Panc1 (cell line): ENCODE measurements at regions not wholly inside any gene's neighbourhood (a gene's known extent, or its start where the extent isn't known, plus 50 kb on each side); places are given as distances from the start of the nearest gene placed in this dataset.

Experiments used
- CTCF ChIP-seq: fragments of 450-650 bp; IDR thresholded peaks from 2 replicates; pipeline ENCODE4 v1.5.1; 2017; ENCODE audit warnings: mild to moderate bottlenecking
- POLR2AphosphoS5 ChIP-seq: IDR thresholded peaks from 2 replicates; pipeline ENCODE4 v1.6.1; 2012; ENCODE audit warnings: mild to moderate bottlenecking, low read depth, low read length, moderate library complexity
- SIN3A ChIP-seq: IDR thresholded peaks from 2 replicates; pipeline ENCODE4 v1.6.1; 2012; ENCODE audit warnings: low read depth, mild to moderate bottlenecking, low read length, moderate library complexity, borderline replicate concordance; ENCODE audit not compliant: insufficient read depth
- TCF7L2 ChIP-seq: IDR thresholded peaks from 2 replicates; pipeline ENCODE4 v1.6.1; 2011; ENCODE audit warnings: mild to moderate bottlenecking, low read depth, low read length, inconsistent platforms

GRCh38 chr7:145252031-145252430, 416.2 kb upstream of the TPK1 start:
- TF ChIP-seq POLR2AphosphoS5, result no peak
- TF ChIP-seq CTCF, result no peak
- TF ChIP-seq SIN3A, result no peak
- TF ChIP-seq TCF7L2, result no peak
